ENCODE measurements at regions not wholly inside any gene's neighbourhood (a gene's known extent, or its start where the extent isn't known, plus 50 kb on each side); places are given as distances from the start of the nearest gene placed in this dataset.

GRCh38 chrX:112910418-112910817 lies 69.8 kb upstream of the AMOT start:
- no peak for DNase-seq (ENCODE audit: low read depth)

- no peak for DNase-seq (ENCODE audit: low read depth)
Observed at GRCh38 chrX:112901869-112902725, 61.5 kb upstream of the AMOT start.

- DNase-seq (ENCODE audit: low read depth): no peak
Observed at GRCh38 chrX:112896051-112896450, 55.4 kb upstream of the AMOT start.
